ENCODE measurements at regions not wholly inside any gene's neighbourhood (a gene's known extent, or its start where the extent isn't known, plus 50 kb on each side); places are given as distances from the start of the nearest gene placed in this dataset.

GRCh38 chr2:14197293-14197692, 435.2 kb upstream of the LRATD1 start (continued):
- TF ChIP-seq CTBP2 (IDR thresholded peaks at IDR 0.05; ENCODE audit: borderline replicate concordance, insufficient read depth, insufficient read length, low read length) (no peak), FOSL1 (IDR thresholded peaks at IDR 0.05; ENCODE audit: insufficient read depth, low read depth, low read length) (no peak), KDM5A (IDR thresholded peaks at IDR 0.05; ENCODE audit: low read length) (no peak)

All from H1 (cell line).